Transverse colon (tissue), 4 donors: ENCODE measurements at regions not wholly inside any gene's neighbourhood (a gene's known extent, or its start where the extent isn't known, plus 50 kb on each side); places are given as distances from the start of the nearest gene placed in this dataset.

Experiments
- DNase-seq: peaks from one replicate; pipeline ENCODE4 v3.0.0-alpha.2; 2019
- H3K27ac ChIP-seq, 4 donors: fragments of 200-600 bp; sonication (generic); 2 replicates each; pipeline ENCODE4 v1.5.1; 2016 to 2018; ENCODE audit warnings: inconsistent platforms in 4 of 4
- H3K27me3 ChIP-seq: fragments of 200-600 bp; sonication (generic); 2 replicates; pipeline ENCODE4 v1.5.1; 2017; ENCODE audit warnings: inconsistent platforms
- H3K36me3 ChIP-seq, 4 donors: fragments of 200-600 bp; sonication (generic); 2 replicates each; pipeline ENCODE4 v1.5.1; 2017 to 2019; ENCODE audit warnings: inconsistent platforms in 4 of 4
- H3K4me1 ChIP-seq, 4 donors: fragments of 200-600 bp; sonication (generic); 2 replicates each; pipeline ENCODE4 v1.5.1; 2017 to 2020; ENCODE audit warnings: inconsistent platforms in 4 of 4
- H3K4me3 ChIP-seq, 4 donors: fragments of 200-600 bp; sonication (generic); 1 replicate in 1 of 4; 2 replicates in 3 of 4; pipeline versions ENCODE4 v1.5.1 to v1.6.1; 2017 to 2019; ENCODE audit warnings: inconsistent platforms in 4 of 4
- H3K9me3 ChIP-seq, 2 donors: fragments of 200-600 bp; sonication (generic); 2 replicates each; pipeline ENCODE4 v1.5.1; 2017 to 2019; ENCODE audit warnings: inconsistent platforms in 2 of 2
- EP300 ChIP-seq: sonication (generic); formaldehyde crosslinking; IDR thresholded peaks from one replicate; pipeline ENCODE4 v1.6.1; 2017; ENCODE audit warnings: antibody characterized with exemption, low read depth
- POLR2A ChIP-seq: fragments of 450-650 bp; IDR thresholded peaks from one replicate; pipeline ENCODE4 v1.6.1; 2016; ENCODE audit warnings: antibody characterized with exemption, mild to moderate bottlenecking, moderate library complexity
- POLR2AphosphoS5 ChIP-seq, 3 donors: sonication (generic); formaldehyde crosslinking; IDR thresholded peaks; one replicate each; pipeline ENCODE4 v1.6.1; 2016; ENCODE audit warnings: antibody characterized with exemption in 3 of 3
- WGBS, 2 donors: methylation state at CpG; one replicate each; pipeline ENCODE4 v1.1.5; 2018; ENCODE audit warnings: low coverage in 1 of 2; 5-methylcytosine and 5-hydroxymethylcytosine counted together
- in situ Hi-C, 4 donors: fragments of 200-750 bp; cut with MboI; loops; one replicate each; pipeline versions ENCODE4 v1.15.0 to v1.15.1; 2017; ENCODE audit warnings: low sequenced_read_pairs in 3 of 4, low pct_ligation_motif_present in 1 of 4, low pct_unique_long_range_greater_than_20kb in 1 of 4
- intact Hi-C: fragments of 100-400 bp; cut with DNase I; formaldehyde crosslinking; loops from one replicate; pipeline ENCODE4 v1.15.1; 2023; ENCODE audit warnings: low total_unique reads
- TF ChIP-seq, protein P1 (sequence below), 5 experiments: fragments of 200-600 bp in 3 of 5; fragments of 450-650 bp in 2 of 5; sonication (generic) in 3 of 5; IDR thresholded peaks; 1 replicate in 2 of 5; 2 replicates in 3 of 5; pipeline ENCODE4 v1.5.1; 2016 to 2017; ENCODE audit warnings: antibody characterized with exemption in 5 of 5, inconsistent platforms in 3 of 5, mild to moderate bottlenecking in 2 of 5, moderate library complexity in 1 of 5

DNA sequence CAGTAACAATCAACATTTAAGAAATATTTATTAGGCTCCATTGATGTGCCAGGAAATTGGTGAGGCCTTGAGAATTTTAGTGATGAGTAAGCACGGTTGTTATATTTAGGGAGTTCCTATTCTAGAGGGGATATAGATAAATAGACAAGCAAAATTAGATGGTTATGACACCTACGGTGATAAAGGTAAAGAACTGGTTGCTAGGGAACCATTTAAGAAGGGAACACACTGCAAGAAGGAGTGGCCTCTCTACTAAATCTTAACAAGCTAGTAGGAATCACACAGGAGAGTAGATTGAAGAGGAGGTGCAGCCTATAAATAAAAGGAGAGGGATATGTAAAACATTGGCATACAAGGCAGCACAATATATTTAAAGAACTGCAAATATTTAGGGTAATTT lies 155.2 kb downstream of the LRIG3 start:
- Histone ChIP-seq H3K27me3 (no peaks in the 10 kb centered on the region), H3K9me3 (no peaks in the 10 kb centered on the region), H3K4me1 (peaks cover 0 to 18% (median 2%) of the 10 kb centered on the region in 4 donors), H3K27ac (peak overlapping the region in 1 of 4 donors; percentile 1), H3K36me3 (no peaks in the 10 kb centered on the region), H3K4me3 (no peak overlapping the region)
- intact Hi-C loops (no loop called here), in situ Hi-C loops (no loop called here)
- TF ChIP-seq, protein P1, sequence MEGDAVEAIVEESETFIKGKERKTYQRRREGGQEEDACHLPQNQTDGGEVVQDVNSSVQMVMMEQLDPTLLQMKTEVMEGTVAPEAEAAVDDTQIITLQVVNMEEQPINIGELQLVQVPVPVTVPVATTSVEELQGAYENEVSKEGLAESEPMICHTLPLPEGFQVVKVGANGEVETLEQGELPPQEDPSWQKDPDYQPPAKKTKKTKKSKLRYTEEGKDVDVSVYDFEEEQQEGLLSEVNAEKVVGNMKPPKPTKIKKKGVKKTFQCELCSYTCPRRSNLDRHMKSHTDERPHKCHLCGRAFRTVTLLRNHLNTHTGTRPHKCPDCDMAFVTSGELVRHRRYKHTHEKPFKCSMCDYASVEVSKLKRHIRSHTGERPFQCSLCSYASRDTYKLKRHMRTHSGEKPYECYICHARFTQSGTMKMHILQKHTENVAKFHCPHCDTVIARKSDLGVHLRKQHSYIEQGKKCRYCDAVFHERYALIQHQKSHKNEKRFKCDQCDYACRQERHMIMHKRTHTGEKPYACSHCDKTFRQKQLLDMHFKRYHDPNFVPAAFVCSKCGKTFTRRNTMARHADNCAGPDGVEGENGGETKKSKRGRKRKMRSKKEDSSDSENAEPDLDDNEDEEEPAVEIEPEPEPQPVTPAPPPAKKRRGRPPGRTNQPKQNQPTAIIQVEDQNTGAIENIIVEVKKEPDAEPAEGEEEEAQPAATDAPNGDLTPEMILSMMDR (IDR thresholded peaks at IDR 0.05), result no peak
- TF ChIP-seq EP300 (no peak), POLR2A (no peak), POLR2AphosphoS5 (IDR thresholded peaks at IDR 0.05) (no peak)
- no peak for DNase-seq
- 0 to 23% methylated on average over 2 of the region's 2 CpGs for WGBS, 2 donors

DNA sequence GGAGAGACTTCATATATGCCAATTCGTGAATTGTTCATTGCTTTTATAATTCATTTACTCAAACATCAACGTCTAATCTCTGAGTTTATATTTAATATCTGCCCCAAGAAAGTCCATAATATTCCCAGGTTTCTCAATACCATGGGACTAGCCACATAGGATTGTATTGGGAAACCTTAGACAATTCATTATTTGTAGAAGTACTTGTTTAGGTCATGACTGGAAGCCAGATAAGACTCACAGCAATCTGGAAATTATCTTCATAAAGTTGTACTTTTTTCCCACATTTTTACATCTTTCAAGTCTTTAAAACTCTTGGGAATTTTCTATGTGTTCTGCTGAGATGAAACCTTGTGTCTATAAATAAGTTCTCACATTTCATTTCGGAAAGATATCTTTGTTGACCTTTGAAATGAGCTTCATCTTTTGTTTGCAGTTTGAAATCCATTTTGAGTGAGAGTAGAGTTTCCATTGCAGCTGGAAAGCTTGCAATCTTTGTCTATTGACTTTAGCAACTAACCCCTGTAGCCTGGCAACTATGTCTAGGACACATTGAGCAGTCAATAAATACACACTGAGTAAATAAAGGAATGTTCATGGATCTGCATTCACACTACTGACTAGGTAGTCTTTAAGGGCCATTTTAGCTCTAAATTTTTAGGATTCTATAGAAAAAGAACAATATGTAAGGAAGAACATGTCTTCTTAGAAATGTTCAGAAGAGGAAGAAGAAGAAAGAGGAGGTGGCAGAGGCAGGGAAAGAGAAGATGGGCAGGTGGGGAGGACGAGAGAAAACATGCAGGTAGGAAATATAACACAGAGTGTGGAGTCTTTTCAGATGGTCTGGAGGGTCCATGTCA lies 154.4 kb downstream of the LRIG3 start:
- intact Hi-C loops, result no loop called here
- peaks cover 0 to 18% (median 2%) of the 10 kb centered on the region in 4 donors for H3K4me1 ChIP-seq
- WGBS, 2 donors, result 26 to 34% methylated on average over 4 of the region's 4 CpGs
- no peak overlapping the region for H3K4me3 ChIP-seq
- no peaks in the 10 kb centered on the region for H3K36me3 ChIP-seq
- no peaks in the 10 kb centered on the region for H3K27me3 ChIP-seq
- peak overlapping the region in 2 of 4 donors; percentile 1 to 5 for H3K27ac ChIP-seq
- TF ChIP-seq, protein P1 (IDR thresholded peaks at IDR 0.05), result no peak
- peak; percentile 7 for TF ChIP-seq EP300
- in situ Hi-C loops, result no loop called here
- DNase-seq, result no peak
- H3K9me3 ChIP-seq, result no peaks in the 10 kb centered on the region

DNA sequence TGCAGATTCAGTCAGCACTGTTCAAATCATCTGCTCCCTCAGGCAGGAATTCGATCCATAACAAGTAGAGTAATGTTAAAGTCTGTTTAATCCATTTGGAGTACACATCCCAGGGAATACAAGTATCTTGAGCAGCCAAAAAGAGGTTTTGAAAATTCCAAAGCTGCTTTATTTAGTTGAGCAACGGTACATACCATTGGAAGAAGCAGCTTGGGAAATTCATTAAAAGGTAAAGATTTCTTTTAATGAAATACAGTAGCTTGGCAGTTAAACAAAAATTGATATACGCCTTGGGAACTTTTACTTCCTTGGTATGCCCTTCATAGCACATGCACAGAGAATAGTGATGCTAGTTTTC lies 153.8 kb downstream of the LRIG3 start:
- H3K27ac ChIP-seq, result peak overlapping the region in 2 of 4 donors; percentile 1 to 5
- no peaks in the 10 kb centered on the region for H3K9me3 ChIP-seq
- TF ChIP-seq POLR2AphosphoS5 (IDR thresholded peaks at IDR 0.05) (no peak), EP300 (no peak), POLR2A (no peak)
- TF ChIP-seq, protein P1 (IDR thresholded peaks at IDR 0.05), result no peak
- no peaks in the 10 kb centered on the region for H3K27me3 ChIP-seq
- peaks cover 0 to 18% (median 2%) of the 10 kb centered on the region in 4 donors for H3K4me1 ChIP-seq
- H3K4me3 ChIP-seq, result no peak overlapping the region
- in situ Hi-C loops, result no loop called here
- WGBS, 2 donors, result 35 to 47% methylated on average over 3 of the region's 3 CpGs
- intact Hi-C loops, result no loop called here
- no peaks in the 10 kb centered on the region for H3K36me3 ChIP-seq
- DNase-seq, result no peak

DNA sequence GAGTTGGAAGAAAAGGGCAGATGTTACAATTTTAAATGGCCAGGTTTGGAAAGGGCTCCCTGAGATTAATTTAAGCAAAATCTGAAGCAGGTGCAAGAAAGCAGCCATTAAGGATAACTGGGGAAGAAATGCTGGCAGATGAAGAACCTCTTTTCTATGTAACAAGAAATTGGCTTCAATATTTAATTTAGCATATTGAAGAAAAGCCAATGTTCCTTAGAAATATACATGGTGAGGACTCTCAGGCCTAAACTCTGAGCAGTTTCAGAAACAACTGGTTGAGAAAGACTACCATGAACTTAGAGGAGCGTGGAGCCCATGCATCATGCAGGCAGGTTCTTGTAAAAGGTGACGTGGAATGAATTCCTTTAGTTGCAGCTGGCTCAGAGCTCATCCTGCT lies 152.8 kb downstream of the LRIG3 start:
- no peak overlapping the region for H3K4me3 ChIP-seq
- intact Hi-C loops (no loop called here), in situ Hi-C loops (no loop called here)
- H3K27me3 ChIP-seq, result no peaks in the 10 kb centered on the region
- no peaks in the 10 kb centered on the region for H3K9me3 ChIP-seq
- TF ChIP-seq POLR2A, result no peak
- no peak for TF ChIP-seq POLR2AphosphoS5 (IDR thresholded peaks at IDR 0.05)
- TF ChIP-seq, protein P1 (IDR thresholded peaks at IDR 0.05), result no peak
- no peak for TF ChIP-seq EP300
- 60 to 74% methylated on average over 2 of the region's 2 CpGs for WGBS, 2 donors
- H3K4me1 ChIP-seq, result peaks cover 0 to 18% (median 2%) of the 10 kb centered on the region in 4 donors
- H3K27ac ChIP-seq, result no peak overlapping the region
- no peaks in the 10 kb centered on the region for H3K36me3 ChIP-seq
- DNase-seq, result no peak
